ENCODE measurements at regions not wholly inside any gene's neighbourhood (a gene's known extent, or its start where the extent isn't known, plus 50 kb on each side); places are given as distances from the start of the nearest gene placed in this dataset.

- no peak for DNase-seq
Observed at GRCh38 chr4:38347251-38347650, 316.7 kb upstream of the KLF3 start.

GRCh38 chr4:38354421-38354820 lies 309.6 kb upstream of the KLF3 start:
- DNase-seq = no peak

- no peak for DNase-seq
Observed at GRCh38 chr4:38354872-38355271, 309.1 kb upstream of the KLF3 start.

- no peak for DNase-seq
Observed at GRCh38 chr4:38356686-38357085, 307.3 kb upstream of the KLF3 start.

- no peak for DNase-seq
Observed at GRCh38 chr4:38357546-38357945, 306.5 kb upstream of the KLF3 start.

GRCh38 chr4:38359113-38359512 lies 304.9 kb upstream of the KLF3 start:
- no peak for DNase-seq

GRCh38 chr4:38360201-38360600 lies 303.8 kb upstream of the KLF3 start:
- DNase-seq = no peak

- DNase-seq = peak; percentile 9
Observed at GRCh38 chr4:38364383-38364963, 299.5 kb upstream of the KLF3 start.

- DNase-seq = no peak
Observed at GRCh38 chr4:38365261-38365660, 298.7 kb upstream of the KLF3 start.

- DNase-seq = no peak
Observed at GRCh38 chr4:38365748-38366310, 298.2 kb upstream of the KLF3 start.

GRCh38 chr4:38366456-38366855 lies 297.5 kb upstream of the KLF3 start:
- DNase-seq = no peak

GRCh38 chr4:38366997-38367396 lies 297.0 kb upstream of the KLF3 start:
- DNase-seq = no peak

GRCh38 chr4:38367642-38368174 lies 296.3 kb upstream of the KLF3 start:
- no peak for DNase-seq

- no peak for DNase-seq
Observed at GRCh38 chr4:38368613-38369012, 295.4 kb upstream of the KLF3 start.

- DNase-seq = no peak
Observed at GRCh38 chr4:38371391-38371851, 292.6 kb upstream of the KLF3 start.

- no peak for DNase-seq
Observed at GRCh38 chr4:38373375-38373774, 290.6 kb upstream of the KLF3 start.

GRCh38 chr4:38377195-38377594 lies 286.8 kb upstream of the KLF3 start:
- no peak for DNase-seq

- DNase-seq = no peak
Observed at GRCh38 chr4:38378478-38378877, 285.5 kb upstream of the KLF3 start.

GRCh38 chr4:38381788-38382187 lies 282.2 kb upstream of the KLF3 start:
- DNase-seq = no peak

GRCh38 chr4:38382520-38382919 lies 281.5 kb upstream of the KLF3 start:
- no peak for DNase-seq

- no peak for DNase-seq
Observed at GRCh38 chr4:38383646-38384121, 280.3 kb upstream of the KLF3 start.

- no peak for DNase-seq
Observed at GRCh38 chr4:38385093-38386004, 278.6 kb upstream of the KLF3 start.

GRCh38 chr4:38386005-38386551 lies 277.9 kb upstream of the KLF3 start:
- no peak for DNase-seq
